AG04450 (cell line): ENCODE measurements at regions not wholly inside any gene's neighbourhood (a gene's known extent, or its start where the extent isn't known, plus 50 kb on each side); places are given as distances from the start of the nearest gene placed in this dataset.

Experiments used
- CTCF ChIA-PET: fragments of 300-600, 350-600 bp; formaldehyde crosslinking; extraction: SDS; loops from one replicate; lab custom pipeline; 2022; ENCODE audit warnings: antibody characterized with exemption, inconsistent platforms; lab: Charles Lee
- POLR2A ChIA-PET: fragments of 350-600 bp; formaldehyde crosslinking; extraction: SDS; loops from one replicate; lab custom pipeline; 2021; ENCODE audit warnings: antibody characterized with exemption, inconsistent platforms; lab: Yijun Ruan, JAX
- DNase-seq: peaks from one replicate; pipeline ENCODE4 v3.0.0-alpha.2; 2011; ENCODE audit warnings: low read depth, low spot score
- H3K27ac ChIP-seq: one replicate; pipeline ENCODE4 v1.5.1; 2012; ENCODE audit warnings: low read depth, low read length, control low read depth
- H3K27me3 ChIP-seq: one replicate; pipeline ENCODE4 v1.6.0; 2012; ENCODE audit warnings: low read length; ENCODE audit not compliant: control insufficient read depth, insufficient read depth
- H3K4me3 ChIP-seq: 2 replicates; pipeline ENCODE4 v1.5.1; 2011; ENCODE audit warnings: mild to moderate bottlenecking, low read depth, low read length, control low read depth
- H3K9me3 ChIP-seq: 2 replicates; pipeline ENCODE4 v1.5.1; 2012; ENCODE audit warnings: low read length; ENCODE audit not compliant: control insufficient read depth, insufficient read depth
- TF ChIP-seq, protein P1 (sequence below): IDR thresholded peaks from 2 replicates; pipeline ENCODE4 v1.5.1; 2011; ENCODE audit warnings: low read depth, low read length, control low read depth, inconsistent platforms

DNA sequence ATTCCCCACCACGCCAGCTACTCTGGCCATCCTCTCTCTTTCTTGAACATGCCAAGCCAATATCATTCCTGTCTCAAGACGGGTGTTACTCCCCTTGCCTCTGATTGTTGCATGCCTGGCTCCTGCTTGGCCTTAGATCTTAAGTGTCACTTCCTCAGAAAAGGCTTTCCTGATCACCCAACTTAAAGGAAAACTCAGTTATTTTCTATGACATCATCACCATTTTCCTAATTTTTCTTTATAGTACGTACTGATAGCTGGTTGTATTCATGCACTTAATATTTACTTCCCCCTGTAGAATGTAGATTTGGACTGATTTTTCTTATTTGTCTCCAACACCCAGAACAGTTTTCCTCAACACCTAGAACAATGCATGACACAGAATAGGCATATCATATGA lies 123.8 kb upstream of the TSPAN2 start:
- TF ChIP-seq, protein P1, sequence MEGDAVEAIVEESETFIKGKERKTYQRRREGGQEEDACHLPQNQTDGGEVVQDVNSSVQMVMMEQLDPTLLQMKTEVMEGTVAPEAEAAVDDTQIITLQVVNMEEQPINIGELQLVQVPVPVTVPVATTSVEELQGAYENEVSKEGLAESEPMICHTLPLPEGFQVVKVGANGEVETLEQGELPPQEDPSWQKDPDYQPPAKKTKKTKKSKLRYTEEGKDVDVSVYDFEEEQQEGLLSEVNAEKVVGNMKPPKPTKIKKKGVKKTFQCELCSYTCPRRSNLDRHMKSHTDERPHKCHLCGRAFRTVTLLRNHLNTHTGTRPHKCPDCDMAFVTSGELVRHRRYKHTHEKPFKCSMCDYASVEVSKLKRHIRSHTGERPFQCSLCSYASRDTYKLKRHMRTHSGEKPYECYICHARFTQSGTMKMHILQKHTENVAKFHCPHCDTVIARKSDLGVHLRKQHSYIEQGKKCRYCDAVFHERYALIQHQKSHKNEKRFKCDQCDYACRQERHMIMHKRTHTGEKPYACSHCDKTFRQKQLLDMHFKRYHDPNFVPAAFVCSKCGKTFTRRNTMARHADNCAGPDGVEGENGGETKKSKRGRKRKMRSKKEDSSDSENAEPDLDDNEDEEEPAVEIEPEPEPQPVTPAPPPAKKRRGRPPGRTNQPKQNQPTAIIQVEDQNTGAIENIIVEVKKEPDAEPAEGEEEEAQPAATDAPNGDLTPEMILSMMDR = no peak
- CTCF ChIA-PET = no interaction called here
- POLR2A ChIA-PET = no interaction called here
- no peak for DNase-seq
- H3K4me3 ChIP-seq = no peak overlapping the region
- H3K9me3 ChIP-seq = no peaks in the 10 kb centered on the region
- H3K27me3 ChIP-seq = no peaks in the 10 kb centered on the region
- H3K27ac ChIP-seq = no peak overlapping the region

DNA sequence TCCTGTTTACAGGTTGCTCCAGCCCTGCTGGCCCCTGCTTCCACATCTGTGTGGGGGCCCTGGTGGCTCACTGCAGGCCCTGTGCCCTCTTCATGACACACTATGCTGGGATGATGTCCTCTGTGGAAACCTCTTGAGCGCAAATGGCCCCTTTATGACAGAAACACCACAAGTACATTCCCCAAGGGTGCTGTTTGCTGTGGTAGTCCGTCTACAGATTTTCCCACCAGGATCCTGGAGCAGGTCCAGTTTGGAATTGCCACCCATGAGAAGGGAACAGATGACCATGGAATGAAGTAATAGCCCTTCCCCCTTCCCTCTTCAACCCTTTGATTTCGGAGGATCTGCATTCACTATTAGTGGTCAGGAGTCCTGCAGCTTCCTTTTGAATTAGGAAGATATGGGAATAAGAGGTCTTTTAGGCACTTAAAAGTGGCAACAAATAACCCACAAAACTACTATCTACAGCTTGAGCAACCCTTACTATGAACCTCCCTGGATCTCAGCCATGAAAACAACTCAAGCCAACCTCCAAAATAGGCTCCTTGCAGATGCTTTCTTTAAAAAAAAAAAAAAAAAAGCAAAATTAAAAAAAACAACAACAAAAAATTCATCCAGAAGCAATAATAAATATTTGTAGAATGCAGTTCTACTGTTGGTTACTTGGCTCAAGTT lies 121.9 kb upstream of the TSPAN2 start:
- H3K4me3 ChIP-seq = no peak overlapping the region
- no peaks in the 10 kb centered on the region for H3K27me3 ChIP-seq
- H3K27ac ChIP-seq = no peak overlapping the region
- TF ChIP-seq, protein P1 = no peak
- ChIA-PET POLR2A (no interaction called here), CTCF (interaction anchor here (0.7 to 1.0 kb wide), 3 partner anchors 35 to 388 kb away, joined by 3 to 8 read pairs (median 5); no protein-coding TSS in a partner anchor)
- no peaks in the 10 kb centered on the region for H3K9me3 ChIP-seq
- DNase-seq = no peak

GRCh38 chr1:115210302-115210711 lies 121.0 kb upstream of the TSPAN2 start:
- DNase-seq = no peak
- H3K9me3 ChIP-seq = no peaks in the 10 kb centered on the region
- TF ChIP-seq, protein P1 = no peak
- ChIA-PET CTCF (interaction anchor here (1.0 to 1.7 kb wide), 2 partner anchors 34 to 68 kb away, joined by 3 to 8 read pairs; no protein-coding TSS in a partner anchor), POLR2A (no interaction called here)
- H3K27me3 ChIP-seq = no peaks in the 10 kb centered on the region
- no peak overlapping the region for H3K27ac ChIP-seq
- H3K4me3 ChIP-seq = no peak overlapping the region

DNA sequence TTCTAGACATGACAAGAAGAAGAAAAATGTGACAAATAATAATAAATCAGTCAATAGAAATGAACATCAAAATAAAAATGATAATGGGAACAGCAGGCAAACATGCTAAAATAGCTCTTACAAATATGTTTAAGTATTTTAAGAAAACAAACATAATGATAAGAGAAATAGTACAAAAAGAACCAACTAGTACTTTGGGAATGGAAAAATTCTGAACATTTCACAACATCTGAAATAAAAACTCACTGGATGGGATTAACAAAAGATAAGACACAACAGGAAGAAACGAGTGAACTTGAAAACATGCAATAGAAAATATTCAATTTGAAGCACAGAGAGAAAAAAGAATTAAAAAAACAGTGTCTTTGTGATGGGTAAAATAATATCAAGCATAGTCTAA lies 115.2 kb upstream of the TSPAN2 start:
- no peak for DNase-seq
- ChIA-PET CTCF (no interaction called here), POLR2A (no interaction called here)
- no peak overlapping the region for H3K27ac ChIP-seq
- no peaks in the 10 kb centered on the region for H3K27me3 ChIP-seq
- H3K4me3 ChIP-seq = no peak overlapping the region
- H3K9me3 ChIP-seq = no peaks in the 10 kb centered on the region
- TF ChIP-seq, protein P1 = no peak

DNA sequence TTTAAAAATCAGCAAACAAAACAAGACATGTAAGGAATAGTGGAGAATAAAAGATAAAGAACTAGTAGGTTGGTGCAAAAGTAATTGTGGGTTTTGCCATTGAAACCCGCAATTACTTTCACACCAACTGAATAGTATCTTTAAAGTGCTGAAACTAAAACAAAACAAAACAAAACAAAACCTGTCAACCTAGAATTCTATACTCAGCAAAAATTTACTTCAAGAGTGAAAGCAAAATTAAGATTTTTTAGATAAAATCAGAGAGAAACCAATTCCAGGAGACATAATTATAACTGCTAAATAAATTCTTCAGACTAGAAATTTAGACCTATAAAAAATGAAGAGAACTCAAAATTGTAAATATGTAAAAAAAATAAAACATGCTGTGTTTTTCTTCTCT lies 114.0 kb upstream of the TSPAN2 start:
- Histone ChIP-seq H3K27me3 (no peaks in the 10 kb centered on the region), H3K4me3 (no peak overlapping the region), H3K9me3 (no peaks in the 10 kb centered on the region), H3K27ac (no peak overlapping the region)
- TF ChIP-seq, protein P1 = no peak
- ChIA-PET POLR2A (no interaction called here), CTCF (interaction anchor here (0.8 kb wide), 1 partner anchor 266 kb away, joined by 3 read pairs; no protein-coding TSS in a partner anchor)
- no peak for DNase-seq
